ENCODE measurements at regions not wholly inside any gene's neighbourhood (a gene's known extent, or its start where the extent isn't known, plus 50 kb on each side); places are given as distances from the start of the nearest gene placed in this dataset.

DNA sequence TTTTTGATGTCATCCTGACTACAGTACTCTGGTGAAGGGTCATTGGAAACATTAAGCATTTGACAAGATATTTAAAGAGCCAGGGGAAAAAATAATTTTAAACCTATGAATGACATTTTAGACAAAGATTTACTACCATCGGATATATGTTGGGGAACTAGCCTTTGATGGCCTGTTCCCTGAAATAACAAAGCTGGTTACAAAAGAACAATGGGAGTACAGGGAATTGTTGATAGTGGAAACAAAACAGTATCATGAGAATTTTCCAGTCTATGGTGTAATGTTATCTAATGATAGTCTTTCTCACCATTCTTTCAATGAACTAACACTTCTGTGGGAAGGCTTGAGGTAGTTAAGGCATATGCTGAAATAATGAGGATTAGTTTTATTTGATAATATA, 125.9 kb upstream of the KLHL4 start:
- no peak for TF ChIP-seq MYC (IDR thresholded peaks at IDR 0.05; ENCODE audit: low read depth, low read length)
- no peak for TF ChIP-seq MYC (CRISPR knock-in tag; IDR thresholded peaks at IDR 0.05; ENCODE audit: borderline replicate concordance, low read depth)
- no peak for TF ChIP-seq EZH2 (IDR thresholded peaks at IDR 0.05; ENCODE audit: borderline replicate concordance, low read depth, low read length)
- no peak for TF ChIP-seq NCOA6 (IDR thresholded peaks at IDR 0.05)
- TF ChIP-seq MAX (CRISPR knock-in tag; IDR thresholded peaks at IDR 0.05) = no peak
- no peak for TF ChIP-seq TAF1 (IDR thresholded peaks at IDR 0.05; ENCODE audit: control insufficient read depth, extremely low read depth, insufficient read depth, low read length, severe bottlenecking)
- no peak for TF ChIP-seq POLR2AphosphoS5 (IDR thresholded peaks at IDR 0.05; ENCODE audit: control insufficient read depth, insufficient read depth, low read depth, low read length)
- TF ChIP-seq, protein P1, sequence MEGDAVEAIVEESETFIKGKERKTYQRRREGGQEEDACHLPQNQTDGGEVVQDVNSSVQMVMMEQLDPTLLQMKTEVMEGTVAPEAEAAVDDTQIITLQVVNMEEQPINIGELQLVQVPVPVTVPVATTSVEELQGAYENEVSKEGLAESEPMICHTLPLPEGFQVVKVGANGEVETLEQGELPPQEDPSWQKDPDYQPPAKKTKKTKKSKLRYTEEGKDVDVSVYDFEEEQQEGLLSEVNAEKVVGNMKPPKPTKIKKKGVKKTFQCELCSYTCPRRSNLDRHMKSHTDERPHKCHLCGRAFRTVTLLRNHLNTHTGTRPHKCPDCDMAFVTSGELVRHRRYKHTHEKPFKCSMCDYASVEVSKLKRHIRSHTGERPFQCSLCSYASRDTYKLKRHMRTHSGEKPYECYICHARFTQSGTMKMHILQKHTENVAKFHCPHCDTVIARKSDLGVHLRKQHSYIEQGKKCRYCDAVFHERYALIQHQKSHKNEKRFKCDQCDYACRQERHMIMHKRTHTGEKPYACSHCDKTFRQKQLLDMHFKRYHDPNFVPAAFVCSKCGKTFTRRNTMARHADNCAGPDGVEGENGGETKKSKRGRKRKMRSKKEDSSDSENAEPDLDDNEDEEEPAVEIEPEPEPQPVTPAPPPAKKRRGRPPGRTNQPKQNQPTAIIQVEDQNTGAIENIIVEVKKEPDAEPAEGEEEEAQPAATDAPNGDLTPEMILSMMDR (IDR thresholded peaks at IDR 0.05 in 2 of 3, conservative IDR thresholded peaks at IDR 0.05 in 1 of 3; ENCODE audit: insufficient read depth in 2 of 3, low read depth in 1 of 3, low read length in 3 of 3) = no peak
- TF ChIP-seq SMC3 (conservative IDR thresholded peaks at IDR 0.05; ENCODE audit: insufficient read depth, low read depth, low read length) = no peak
- TF ChIP-seq, protein P2, sequence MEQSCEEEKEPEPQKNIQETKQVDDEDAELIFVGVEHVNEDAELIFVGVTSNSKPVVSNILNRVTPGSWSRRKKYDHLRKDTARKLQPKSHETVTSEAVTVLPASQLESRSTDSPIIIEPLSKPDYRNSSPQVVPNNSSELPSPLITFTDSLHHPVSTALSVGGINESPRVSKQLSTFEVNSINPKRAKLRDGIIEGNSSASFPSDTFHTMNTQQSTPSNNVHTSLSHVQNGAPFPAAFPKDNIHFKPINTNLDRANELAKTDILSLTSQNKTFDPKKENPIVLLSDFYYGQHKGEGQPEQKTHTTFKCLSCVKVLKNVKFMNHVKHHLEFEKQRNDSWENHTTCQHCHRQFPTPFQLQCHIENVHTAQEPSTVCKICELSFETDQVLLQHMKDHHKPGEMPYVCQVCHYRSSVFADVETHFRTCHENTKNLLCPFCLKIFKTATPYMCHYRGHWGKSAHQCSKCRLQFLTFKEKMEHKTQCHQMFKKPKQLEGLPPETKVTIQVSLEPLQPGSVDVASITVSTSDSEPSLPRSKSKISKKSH (CRISPR knock-in tag; IDR thresholded peaks at IDR 0.05) = no peak
- no peak for TF ChIP-seq SMARCC2 (IDR thresholded peaks at IDR 0.05; ENCODE audit: low read depth)
- no peak for TF ChIP-seq NFIC (IDR thresholded peaks at IDR 0.05)
- no peak for TF ChIP-seq MGA (IDR thresholded peaks at IDR 0.05)
